ENCODE measurements at regions not wholly inside any gene's neighbourhood (a gene's known extent, or its start where the extent isn't known, plus 50 kb on each side); places are given as distances from the start of the nearest gene placed in this dataset.

DNA sequence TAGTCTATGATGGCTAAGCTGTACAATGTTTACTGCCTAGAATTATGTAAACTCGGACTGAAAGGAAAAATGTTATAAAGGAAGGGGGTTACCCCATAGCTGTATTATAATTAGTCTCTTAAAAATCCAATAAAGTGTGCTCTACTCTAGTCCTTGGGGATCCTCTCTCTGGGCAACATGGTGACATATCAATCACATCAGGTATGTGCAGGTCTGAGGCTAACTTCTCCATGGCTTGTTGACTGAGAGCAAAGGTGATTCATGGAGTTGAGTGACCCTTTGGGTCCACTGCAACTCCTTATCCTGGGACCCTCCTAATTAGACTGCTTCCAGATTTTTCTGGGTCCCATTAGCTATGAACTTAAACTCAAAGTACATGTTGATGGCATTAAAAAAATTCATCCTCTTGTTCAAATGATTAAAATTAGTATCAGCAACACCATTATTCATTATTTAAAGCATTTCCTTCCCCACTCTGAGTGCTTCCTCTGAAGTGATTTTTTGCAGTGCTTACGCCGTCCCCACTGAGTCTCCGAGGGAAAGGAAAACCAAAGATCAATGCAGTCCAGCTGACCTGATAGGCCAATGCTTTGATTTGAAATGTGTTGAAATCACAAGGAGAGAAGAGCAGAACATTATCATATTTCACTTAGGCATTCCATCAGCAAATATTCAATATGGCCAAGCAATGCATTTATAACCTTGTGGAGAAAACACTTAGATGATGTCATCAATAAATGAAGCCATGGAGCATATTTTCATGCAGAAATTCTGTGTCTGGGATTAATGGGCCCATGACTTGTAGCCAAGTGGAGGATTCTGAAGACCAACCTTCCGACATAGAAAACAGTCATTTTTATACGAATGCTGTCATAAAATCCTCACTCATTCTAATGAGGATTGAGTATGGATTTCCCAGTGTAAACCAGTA lies 161.7 kb upstream of the CRBN start:
- no peak for DNase-seq
- Histone ChIP-seq H3K27me3 (ENCODE audit: control insufficient read depth in 2 of 2, insufficient read depth in 2 of 2, low read length in 2 of 2) (no peaks in the 10 kb centered on the region), H3K9ac (ENCODE audit: insufficient read depth, low read length, poor library complexity, severe bottlenecking) (no peak overlapping the region), H2AFZ (ENCODE audit: insufficient read depth, low read depth, low read length, poor library complexity, severe bottlenecking) (no peak overlapping the region), H4K20me1 (ENCODE audit: insufficient read depth, low read length) (no peaks in the 10 kb centered on the region), H3K4me1 (ENCODE audit: control insufficient read depth in 1 of 2, insufficient read depth in 2 of 2, low read length in 2 of 2) (no peaks in the 10 kb centered on the region), H3K79me2 (ENCODE audit: insufficient read depth, low read length) (no peaks in the 10 kb centered on the region), H3K9me3 (replicated peaks in 1 of 2; ENCODE audit: control insufficient read depth in 1 of 2, insufficient read depth in 1 of 2, low read length in 2 of 2) (no peaks in the 10 kb centered on the region), H3K4me2 (replicated peaks; ENCODE audit: extremely low read depth, low read length, poor library complexity, severe bottlenecking) (no peak overlapping the region), H3K36me3 (replicated peaks in 1 of 2; ENCODE audit: control insufficient read depth in 1 of 2, insufficient read depth in 2 of 2, low read length in 2 of 2) (no peaks in the 10 kb centered on the region), H3K27ac (ENCODE audit: low read depth in 1 of 2, low read length in 2 of 2) (no peak overlapping the region), H3K4me3 (replicated peaks in 1 of 3; ENCODE audit: low read depth in 2 of 3, low read length in 3 of 3) (no peak overlapping the region)
- Mint-ChIP-seq H3K9me3 (peaks cover 0 to 2% (median 2%) of the 10 kb centered on the region in 7 donors), H3K4me1 (no peaks in the 10 kb centered on the region), H3K27me3 (ENCODE audit: low read depth in 3 of 3) (no peaks in the 10 kb centered on the region), H3K27ac (no peak overlapping the region), H3K4me3 (no peak overlapping the region), H3K36me3 (no peaks in the 10 kb centered on the region)
- no CpG with 5 or more reads among the region's 6 CpGs for WGBS (ENCODE audit: insufficient coverage)
- TF ChIP-seq, protein P1, sequence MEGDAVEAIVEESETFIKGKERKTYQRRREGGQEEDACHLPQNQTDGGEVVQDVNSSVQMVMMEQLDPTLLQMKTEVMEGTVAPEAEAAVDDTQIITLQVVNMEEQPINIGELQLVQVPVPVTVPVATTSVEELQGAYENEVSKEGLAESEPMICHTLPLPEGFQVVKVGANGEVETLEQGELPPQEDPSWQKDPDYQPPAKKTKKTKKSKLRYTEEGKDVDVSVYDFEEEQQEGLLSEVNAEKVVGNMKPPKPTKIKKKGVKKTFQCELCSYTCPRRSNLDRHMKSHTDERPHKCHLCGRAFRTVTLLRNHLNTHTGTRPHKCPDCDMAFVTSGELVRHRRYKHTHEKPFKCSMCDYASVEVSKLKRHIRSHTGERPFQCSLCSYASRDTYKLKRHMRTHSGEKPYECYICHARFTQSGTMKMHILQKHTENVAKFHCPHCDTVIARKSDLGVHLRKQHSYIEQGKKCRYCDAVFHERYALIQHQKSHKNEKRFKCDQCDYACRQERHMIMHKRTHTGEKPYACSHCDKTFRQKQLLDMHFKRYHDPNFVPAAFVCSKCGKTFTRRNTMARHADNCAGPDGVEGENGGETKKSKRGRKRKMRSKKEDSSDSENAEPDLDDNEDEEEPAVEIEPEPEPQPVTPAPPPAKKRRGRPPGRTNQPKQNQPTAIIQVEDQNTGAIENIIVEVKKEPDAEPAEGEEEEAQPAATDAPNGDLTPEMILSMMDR (IDR thresholded peaks at IDR 0.05): no peak
- intact Hi-C loops (cut with micrococcal nuclease): no loop called here

DNA sequence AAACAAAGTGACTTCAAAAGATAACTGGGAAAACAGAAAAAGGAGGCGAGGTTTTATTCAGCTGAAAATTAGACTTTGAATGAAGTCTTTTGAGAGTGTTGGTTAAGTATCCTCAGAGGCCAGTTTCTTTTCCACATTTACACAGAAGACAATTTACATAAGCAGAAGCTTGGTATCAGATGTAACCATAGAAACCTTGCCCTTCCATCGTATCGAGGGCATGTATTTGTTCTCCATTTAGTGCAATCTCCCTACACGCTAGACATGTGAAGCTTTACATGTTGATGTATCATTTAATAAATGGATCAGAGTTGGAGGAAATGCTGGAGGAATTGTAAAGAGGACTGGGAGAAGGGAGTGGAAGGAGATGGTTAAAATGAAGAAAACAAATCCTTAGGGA lies 161.0 kb upstream of the CRBN start:
- intact Hi-C loops (cut with micrococcal nuclease): no loop called here
- no peaks in the 10 kb centered on the region for H3K79me2 ChIP-seq (ENCODE audit: insufficient read depth, low read length)
- Mint-ChIP-seq H3K36me3 (no peaks in the 10 kb centered on the region), H3K4me1 (no peaks in the 10 kb centered on the region), H3K27me3 (ENCODE audit: low read depth in 3 of 3) (no peaks in the 10 kb centered on the region), H3K27ac (no peak overlapping the region), H3K4me3 (no peak overlapping the region), H3K9me3 (peaks cover under 1 to 2% (median 2%) of the 10 kb centered on the region in 7 donors)
- H3K4me2 ChIP-seq (replicated peaks; ENCODE audit: extremely low read depth, low read length, poor library complexity, severe bottlenecking): no peak overlapping the region
- no peaks in the 10 kb centered on the region for H3K27me3 ChIP-seq (ENCODE audit: control insufficient read depth in 2 of 2, insufficient read depth in 2 of 2, low read length in 2 of 2)
- no peaks in the 10 kb centered on the region for H4K20me1 ChIP-seq (ENCODE audit: insufficient read depth, low read length)
- WGBS (ENCODE audit: insufficient coverage): no CpG with 5 or more reads among the region's 4 CpGs
- no peaks in the 10 kb centered on the region for H3K4me1 ChIP-seq (ENCODE audit: control insufficient read depth in 1 of 2, insufficient read depth in 2 of 2, low read length in 2 of 2)
- TF ChIP-seq, protein P1 (IDR thresholded peaks at IDR 0.05): no peak
- no peaks in the 10 kb centered on the region for H3K9me3 ChIP-seq (replicated peaks in 1 of 2; ENCODE audit: control insufficient read depth in 1 of 2, insufficient read depth in 1 of 2, low read length in 2 of 2)
- no peaks in the 10 kb centered on the region for H3K36me3 ChIP-seq (replicated peaks in 1 of 2; ENCODE audit: control insufficient read depth in 1 of 2, insufficient read depth in 2 of 2, low read length in 2 of 2)
- no peak overlapping the region for H3K9ac ChIP-seq (ENCODE audit: insufficient read depth, low read length, poor library complexity, severe bottlenecking)
- DNase-seq: no peak
- H2AFZ ChIP-seq (ENCODE audit: insufficient read depth, low read depth, low read length, poor library complexity, severe bottlenecking): no peak overlapping the region
- H3K4me3 ChIP-seq (replicated peaks in 1 of 3; ENCODE audit: low read depth in 2 of 3, low read length in 3 of 3): no peak overlapping the region
- no peak overlapping the region for H3K27ac ChIP-seq (ENCODE audit: low read depth in 1 of 2, low read length in 2 of 2)
